Gastroesophageal sphincter (tissue), 4 donors: ENCODE measurements at regions not wholly inside any gene's neighbourhood (a gene's known extent, or its start where the extent isn't known, plus 50 kb on each side); places are given as distances from the start of the nearest gene placed in this dataset.

ENCODE experiments used
- ATAC-seq: fragments of 150-250 bp; one replicate; pipeline ENCODE4 v1.9.1; 2016; ENCODE audit warnings: mild to moderate bottlenecking, moderate library complexity
- H3K27ac ChIP-seq, 4 donors: fragments of 200-600 bp; sonication (generic) in 3 of 4; 1 replicate in 3 of 4; 2 replicates in 1 of 4; pipeline ENCODE4 v1.5.1; 2016 to 2019
- H3K27me3 ChIP-seq: fragments of 200-600 bp; sonication (generic); one replicate; pipeline ENCODE4 v1.5.1; 2019
- H3K36me3 ChIP-seq, 2 donors: fragments of 200-600 bp; sonication (generic); one replicate each; pipeline ENCODE4 v1.5.1; 2019; ENCODE audit warnings: control low read depth in 1 of 2
- H3K4me1 ChIP-seq, 3 donors: fragments of 200-600 bp; sonication (generic); 1 replicate in 2 of 3; 2 replicates in 1 of 3; pipeline ENCODE4 v1.5.1; 2016 to 2019; ENCODE audit warnings: control low read depth in 2 of 3
- H3K4me3 ChIP-seq, 2 donors: fragments of 200-600 bp; sonication (generic); one replicate each; pipeline ENCODE4 v1.5.1; 2019; ENCODE audit warnings: mild to moderate bottlenecking in 1 of 2, moderate library complexity in 1 of 2
- H3K9me3 ChIP-seq, 3 donors: fragments of 200-600 bp; sonication (generic); one replicate each; pipeline ENCODE4 v1.5.1; 2017 to 2019; ENCODE audit warnings: control low read depth in 2 of 3
- CTCF ChIP-seq, 4 experiments: fragments of 200-600 bp in 2 of 4; fragments of 450-650 bp in 2 of 4; sonication (generic) in 1 of 4; IDR thresholded peaks; one replicate each; pipeline ENCODE4 v1.5.1; 2017 to 2019; ENCODE audit warnings: antibody characterized with exemption in 4 of 4, mild to moderate bottlenecking in 2 of 4, moderate library complexity in 2 of 4
- EP300 ChIP-seq: sonication (generic); formaldehyde crosslinking; IDR thresholded peaks from one replicate; pipeline ENCODE4 v1.6.1; 2017; ENCODE audit warnings: antibody characterized with exemption, mild to moderate bottlenecking
- POLR2A ChIP-seq, 2 donors: fragments of 450-650 bp; IDR thresholded peaks; one replicate each; pipeline ENCODE4 v1.6.1; 2017; ENCODE audit warnings: antibody characterized with exemption in 2 of 2, mild to moderate bottlenecking in 2 of 2, moderate library complexity in 1 of 2
- POLR2AphosphoS5 ChIP-seq: sonication (generic); formaldehyde crosslinking; IDR thresholded peaks from one replicate; pipeline ENCODE4 v1.6.1; 2017; ENCODE audit warnings: antibody characterized with exemption
- WGBS, 2 donors: methylation state at CpG; one replicate each; pipeline ENCODE4 v1.1.5; 2018; ENCODE audit warnings: low coverage in 1 of 2; 5-methylcytosine and 5-hydroxymethylcytosine counted together

- Histone ChIP-seq H3K27me3 (no peaks in the 10 kb centered on the region), H3K4me3 (no peak overlapping the region), H3K4me1 (peaks cover 0 to 6% (median 0%) of the 10 kb centered on the region in 3 donors), H3K27ac (no peak overlapping the region), H3K9me3 (no peaks in the 10 kb centered on the region), H3K36me3 (no peaks in the 10 kb centered on the region)
- 63 to 75% methylated on average over 2 of the region's 2 CpGs for WGBS, 2 donors
- TF ChIP-seq POLR2AphosphoS5 (no peak), CTCF (IDR thresholded peaks at IDR 0.05) (no peak), POLR2A (IDR thresholded peaks at IDR 0.05) (no peak), EP300 (no peak)
- no peak for ATAC-seq
Measured at GRCh38 chr3:168548719-168549118, 453.0 kb upstream of the GOLIM4 start.

DNA sequence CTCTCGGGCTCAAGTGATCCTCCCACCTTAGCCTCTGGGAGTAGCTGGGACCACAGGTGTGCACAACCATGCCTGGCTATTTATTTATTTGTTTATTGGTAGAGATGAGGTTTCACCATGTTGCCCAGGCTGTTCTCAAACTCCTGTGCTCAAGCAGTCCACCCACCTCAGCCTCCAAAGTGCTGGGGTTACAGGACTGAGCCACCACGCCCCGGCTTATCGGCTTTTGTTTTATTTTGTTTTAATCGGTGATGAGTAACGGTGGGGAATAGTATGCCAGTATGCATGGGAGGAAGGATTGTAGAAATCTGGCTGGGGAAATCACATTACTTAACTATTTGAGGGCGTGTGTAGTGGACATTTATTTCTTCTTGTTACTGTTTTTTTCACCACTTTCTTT, 451.0 kb upstream of the GOLIM4 start:
- 68 to 89% methylated on average over 7 of the region's 7 CpGs for WGBS, 2 donors
- no peaks in the 10 kb centered on the region for H3K36me3 ChIP-seq
- no peak overlapping the region for H3K27ac ChIP-seq
- peaks cover 0 to 6% (median 0%) of the 10 kb centered on the region in 3 donors for H3K4me1 ChIP-seq
- no peaks in the 10 kb centered on the region for H3K9me3 ChIP-seq
- ATAC-seq: no peak
- no peak overlapping the region for H3K4me3 ChIP-seq
- H3K27me3 ChIP-seq: no peaks in the 10 kb centered on the region
- TF ChIP-seq EP300: no peak
- no peak for TF ChIP-seq POLR2AphosphoS5
- TF ChIP-seq POLR2A (IDR thresholded peaks at IDR 0.05): no peak
- no peak for TF ChIP-seq CTCF (IDR thresholded peaks at IDR 0.05)

DNA sequence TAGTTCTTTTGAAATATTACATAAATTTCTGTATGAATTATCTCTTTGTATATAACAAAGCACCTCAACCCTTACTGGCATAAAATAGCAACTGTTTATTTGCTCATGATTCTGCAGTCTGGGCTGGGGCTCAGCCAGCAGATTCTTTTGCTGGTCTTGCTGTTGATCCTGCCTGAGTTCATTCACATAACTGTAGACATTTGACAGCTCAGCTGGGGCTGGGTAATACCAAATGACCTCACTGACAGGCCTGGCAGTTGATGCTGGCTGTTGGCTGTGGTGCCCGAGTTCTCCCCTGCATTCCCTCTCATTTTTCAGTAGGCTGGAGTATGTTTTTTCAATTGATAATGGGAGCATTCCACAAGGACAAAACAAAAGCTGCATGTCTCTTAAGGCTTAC, 449.9 kb upstream of the GOLIM4 start:
- TF ChIP-seq CTCF (IDR thresholded peaks at IDR 0.05) (no peak), POLR2AphosphoS5 (peak; percentile 42)
- 11% methylated on average over 1 of the region's 1 CpG; no CpG with 5 or more reads in 1 of the 2 donors for WGBS, 2 donors
- Histone ChIP-seq H3K4me1 (peaks cover 0 to 6% (median 0%) of the 10 kb centered on the region in 3 donors), H3K9me3 (no peaks in the 10 kb centered on the region), H3K27ac (no peak overlapping the region), H3K4me3 (no peak overlapping the region), H3K27me3 (no peaks in the 10 kb centered on the region), H3K36me3 (no peaks in the 10 kb centered on the region)
- ATAC-seq: no peak

DNA sequence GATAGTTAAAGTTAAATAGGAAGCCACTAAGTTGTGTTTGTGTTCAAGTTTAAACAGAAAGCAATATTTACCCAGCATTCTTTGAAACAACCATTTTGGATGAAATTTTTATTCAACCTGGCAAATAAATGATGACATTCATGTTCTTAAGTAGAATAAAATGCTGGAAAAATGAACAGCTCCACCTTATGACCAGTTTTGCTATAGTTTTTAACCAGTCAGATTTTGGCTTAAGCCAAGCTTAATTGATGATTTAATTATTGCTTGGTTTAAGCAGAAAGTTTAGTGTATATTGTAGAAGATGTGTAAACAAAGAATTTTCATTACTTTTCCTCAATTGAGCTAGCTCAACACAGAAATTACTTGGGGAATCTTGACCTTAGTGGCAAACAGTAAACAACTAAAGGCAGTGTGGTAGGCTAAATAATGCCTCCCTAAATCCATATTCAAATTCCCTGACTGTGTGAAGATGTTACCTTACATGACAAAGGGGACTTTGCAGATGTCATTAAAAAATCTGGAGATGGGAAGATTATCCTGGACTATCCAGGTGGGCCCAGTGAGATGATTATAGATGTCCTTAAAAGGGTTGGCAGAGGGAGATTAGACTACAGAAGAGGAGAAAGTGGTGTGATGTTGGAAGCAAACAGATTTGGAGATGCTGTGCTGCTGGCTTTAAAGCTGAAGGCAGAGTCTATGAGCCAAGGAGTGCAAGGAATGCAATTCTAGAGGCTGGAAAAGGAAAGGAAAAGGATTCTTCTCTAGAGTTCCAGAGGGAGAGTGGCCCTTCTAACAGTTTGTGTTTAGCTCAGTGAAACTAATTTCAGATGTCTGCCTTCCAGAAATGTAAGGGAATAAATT, 448.6 kb upstream of the GOLIM4 start:
- H3K27ac ChIP-seq: no peak overlapping the region
- peaks cover 0 to 6% (median 0%) of the 10 kb centered on the region in 3 donors for H3K4me1 ChIP-seq
- H3K27me3 ChIP-seq: no peaks in the 10 kb centered on the region
- H3K36me3 ChIP-seq: no peaks in the 10 kb centered on the region
- TF ChIP-seq EP300 (no peak), POLR2A (IDR thresholded peaks at IDR 0.05) (no peak), CTCF (IDR thresholded peaks at IDR 0.05) (no peak), POLR2AphosphoS5 (no peak)
- H3K4me3 ChIP-seq: no peak overlapping the region
- ATAC-seq: no peak
- no peaks in the 10 kb centered on the region for H3K9me3 ChIP-seq

- Histone ChIP-seq H3K4me3 (no peak overlapping the region), H3K27ac (no peak overlapping the region), H3K36me3 (no peaks in the 10 kb centered on the region), H3K9me3 (no peaks in the 10 kb centered on the region), H3K4me1 (peaks cover 0 to 4% (median 0%) of the 10 kb centered on the region in 3 donors), H3K27me3 (no peaks in the 10 kb centered on the region)
- 76 to 85% methylated on average over 2 of the region's 2 CpGs for WGBS, 2 donors
- ATAC-seq: no peak
- TF ChIP-seq POLR2A (IDR thresholded peaks at IDR 0.05) (no peak), EP300 (no peak), POLR2AphosphoS5 (no peak), CTCF (IDR thresholded peaks at IDR 0.05) (no peak)
Measured at GRCh38 chr3:168540726-168541125, 445.0 kb upstream of the GOLIM4 start.
